ENCODE measurements at regions not wholly inside any gene's neighbourhood (a gene's known extent, or its start where the extent isn't known, plus 50 kb on each side); places are given as distances from the start of the nearest gene placed in this dataset.
"Not testable (repeated sequence)": the region's sequence is repeated elsewhere in the genome, so short reads cannot be mapped to it uniquely, and the experiment has no call there.

DNA sequence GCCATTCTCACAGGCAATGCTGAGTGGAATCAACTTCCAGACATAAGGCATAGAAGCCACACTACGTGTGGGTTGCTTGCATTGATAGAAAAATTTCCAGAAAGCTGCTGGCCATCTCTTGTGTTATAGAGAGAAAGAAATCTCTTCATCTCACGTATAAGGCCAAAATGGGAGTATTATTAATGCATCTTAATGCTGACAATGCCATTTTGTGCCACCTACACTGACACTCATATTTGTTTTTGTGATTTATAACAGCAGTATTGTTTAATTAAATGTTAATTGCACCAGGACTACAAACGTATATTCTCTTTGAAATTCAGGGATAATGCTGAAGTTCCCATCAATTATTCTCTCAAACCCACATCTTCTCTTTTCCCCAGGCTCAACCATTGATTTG, 56.1 kb upstream of the TMEM132D start:
- no peak for DNase-seq

GRCh38 chr12:129961091-129961490, 57.3 kb upstream of the TMEM132D start:
- DNase-seq: no peak

- DNase-seq: no peak
These were observed 58.0 kb upstream of the TMEM132D start for GRCh38 chr12:129961856-129962255.

DNA sequence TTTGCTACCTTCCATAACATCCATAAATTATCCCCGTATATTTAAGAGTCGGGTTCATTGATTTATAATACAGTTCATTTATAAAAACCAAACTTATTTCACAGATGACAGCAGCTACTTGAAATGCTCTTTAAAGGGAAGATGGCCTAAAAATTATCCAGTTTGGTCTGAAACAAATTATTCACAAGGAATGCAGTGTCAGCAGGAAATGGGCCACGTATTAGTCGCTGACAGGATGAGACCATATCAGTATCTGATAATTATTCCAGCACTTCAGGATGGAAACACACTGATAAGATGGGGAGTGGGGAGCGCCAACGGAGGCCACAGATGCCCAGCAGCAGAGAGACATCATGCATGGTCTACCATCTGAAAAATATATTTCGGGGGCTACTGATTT, 60.5 kb upstream of the TMEM132D start:
- no peak for DNase-seq

DNA sequence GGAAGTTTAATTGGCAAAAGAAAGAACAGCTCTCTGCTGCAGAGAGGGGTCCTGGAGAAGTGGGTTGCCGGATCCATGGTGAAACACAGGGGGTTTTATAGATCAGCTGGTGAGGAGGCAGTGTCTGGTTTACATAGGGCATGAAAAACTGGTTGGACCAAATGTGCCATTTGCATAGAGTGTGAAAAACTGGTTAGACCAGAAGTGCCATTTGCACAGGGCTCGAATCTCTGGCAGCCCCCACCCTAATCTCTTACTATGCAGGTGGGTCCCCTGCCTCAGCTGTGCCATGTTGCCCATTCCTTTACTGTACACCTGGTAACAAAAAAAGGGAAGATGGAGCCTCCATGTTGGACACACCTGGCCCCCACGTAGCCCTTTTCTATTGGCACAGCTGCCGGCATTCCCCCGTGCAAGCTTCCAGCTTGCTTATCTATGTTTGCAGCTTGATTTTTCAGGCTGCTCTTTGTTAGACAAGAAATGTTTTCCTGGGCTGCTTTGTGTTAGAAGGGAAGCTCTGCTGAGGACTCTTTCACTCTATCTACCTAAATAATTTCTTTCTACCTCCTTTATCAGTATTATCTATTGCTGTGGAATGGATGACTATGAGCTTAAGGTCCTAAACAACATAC, 61.1 kb upstream of the TMEM132D start:
- DNase-seq: no peak

DNA sequence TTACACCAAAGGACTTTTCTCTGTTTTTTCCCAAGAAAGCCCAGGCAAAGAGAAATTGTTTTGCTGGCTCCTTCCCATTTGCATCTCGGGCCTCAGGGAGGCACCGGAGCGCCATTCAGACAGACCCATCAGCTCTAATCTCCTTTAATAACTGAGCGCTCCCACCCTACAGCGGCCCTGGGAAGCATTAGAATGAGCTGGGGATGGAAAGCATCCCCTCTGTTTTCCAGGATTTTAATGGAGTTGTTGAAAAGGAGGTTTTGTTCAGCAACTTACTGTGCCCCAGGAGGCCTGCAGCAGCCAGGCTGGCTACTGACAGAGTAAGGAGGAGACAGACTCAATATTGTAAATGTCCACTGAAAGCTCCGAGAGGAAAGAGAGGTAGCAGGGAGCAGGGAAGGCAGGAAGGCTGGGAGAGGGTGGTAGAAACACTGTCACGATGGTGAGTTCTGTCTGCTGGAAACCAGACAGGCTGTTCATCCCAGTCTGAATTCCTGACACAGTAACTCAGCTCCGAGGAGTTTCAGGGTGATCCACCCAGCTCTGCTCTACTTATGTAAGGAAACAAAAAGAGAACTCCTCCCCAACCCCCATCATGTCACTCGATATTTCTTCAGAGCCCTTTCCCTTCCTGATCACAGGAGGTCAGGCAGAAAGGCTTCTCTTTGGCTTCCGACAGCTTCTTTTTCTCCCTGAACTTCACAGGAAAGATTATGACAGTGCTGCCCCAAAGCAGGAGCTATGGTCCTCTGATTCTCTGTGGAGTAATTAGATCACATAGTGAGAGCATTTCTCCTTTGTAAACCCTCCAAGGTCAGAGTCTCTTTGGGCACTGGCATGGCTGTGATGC, 62.5 kb upstream of the TMEM132D start:
- DNase-seq: no peak

DNA sequence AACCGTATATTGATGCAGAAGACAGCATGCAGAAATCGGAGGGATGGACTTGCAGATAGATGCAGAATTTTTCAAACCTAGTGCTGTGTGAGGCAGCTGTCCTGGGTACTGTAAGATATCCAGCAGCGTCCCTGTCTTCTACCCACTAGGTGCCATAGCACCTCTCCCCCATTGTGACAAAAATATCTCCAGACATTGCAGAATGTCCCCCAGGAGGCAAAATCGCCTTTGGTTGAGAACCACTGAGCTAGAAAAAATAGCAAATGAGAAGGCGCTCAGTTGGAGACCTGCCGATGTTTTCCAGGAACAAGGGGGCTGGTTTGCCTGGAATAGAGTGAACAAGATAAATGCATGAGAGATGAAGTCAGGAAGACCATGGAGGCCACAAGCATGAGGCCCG, 67.9 kb upstream of the TMEM132D start:
- no peak for DNase-seq

DNA sequence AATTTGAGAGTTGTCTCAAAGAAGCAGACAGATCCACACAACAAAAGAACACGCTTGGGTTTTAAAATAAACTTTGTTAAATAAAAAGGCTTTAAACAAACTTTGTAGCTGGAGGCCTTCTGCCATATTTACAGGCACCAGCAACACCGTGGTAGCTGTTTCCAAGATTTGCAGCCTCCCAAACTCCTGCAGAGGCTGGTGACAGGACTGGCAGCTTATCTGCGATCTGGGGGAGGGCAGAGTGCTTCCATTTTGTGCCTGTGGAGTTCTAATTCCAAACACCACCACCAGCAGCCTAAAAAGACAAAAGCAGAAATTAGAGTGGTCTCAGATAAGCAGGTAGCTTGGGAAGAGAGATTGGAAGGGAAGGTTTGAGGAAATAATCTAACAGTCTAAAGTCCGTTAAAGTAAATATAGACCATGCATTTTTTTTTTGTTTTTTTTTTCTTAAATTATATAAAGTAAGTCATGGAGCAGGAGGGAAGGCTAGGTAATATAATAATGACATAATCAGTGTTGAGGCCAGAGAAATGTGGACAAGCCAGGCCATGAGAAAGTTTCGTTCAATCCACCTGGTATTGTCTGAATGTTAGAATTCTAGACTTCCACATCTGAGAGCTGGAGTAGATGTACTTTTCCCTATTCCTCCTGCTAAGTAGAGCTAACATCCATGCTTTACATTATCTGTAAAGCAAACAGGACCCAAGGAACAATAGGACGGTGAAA, 69.6 kb upstream of the TMEM132D start:
- DNase-seq: no peak

DNA sequence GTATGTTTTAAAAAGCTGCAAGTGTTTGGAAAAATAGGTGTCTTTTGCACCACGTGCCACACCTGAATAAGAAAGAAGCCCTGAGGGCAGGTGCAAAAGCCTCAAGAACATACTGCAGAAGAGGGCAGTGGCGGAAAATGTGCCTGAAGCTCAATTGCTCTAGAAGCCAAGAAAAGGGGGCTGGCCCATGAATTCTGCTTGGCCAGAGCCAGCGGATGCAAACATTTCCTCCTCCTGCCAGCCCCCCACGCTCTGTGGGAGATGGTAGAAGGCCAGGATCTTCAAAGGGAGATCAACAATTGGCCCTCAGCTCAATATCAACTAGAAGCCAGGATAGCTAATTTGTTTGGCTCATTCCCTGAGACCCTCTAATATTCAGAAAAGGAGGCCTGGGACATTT, 80.3 kb upstream of the TMEM132D start:
- DNase-seq: no peak

DNA sequence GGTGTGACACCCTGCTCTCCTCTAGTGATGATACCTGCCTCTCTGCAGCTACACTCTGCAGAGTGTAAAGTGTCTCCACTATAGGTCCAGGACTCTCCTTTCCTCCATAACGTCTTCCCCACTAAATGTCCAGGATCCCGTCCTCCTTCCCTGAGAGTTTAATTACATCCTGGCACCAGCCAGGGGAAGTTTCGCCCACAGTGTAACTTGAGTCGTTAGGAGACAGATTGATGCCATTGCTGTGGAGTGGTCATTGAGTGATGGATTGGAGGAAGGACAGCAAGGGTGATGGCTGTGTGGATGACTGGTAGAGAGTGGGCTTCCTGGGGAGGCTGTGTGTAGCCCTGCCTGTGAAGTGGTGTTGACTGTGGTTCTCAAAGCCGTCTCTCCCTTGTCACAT, 84.0 kb upstream of the TMEM132D start:
- DNase-seq: no peak

GRCh38 chr12:129994634-129995033, 90.8 kb upstream of the TMEM132D start:
- no peak for DNase-seq

DNA sequence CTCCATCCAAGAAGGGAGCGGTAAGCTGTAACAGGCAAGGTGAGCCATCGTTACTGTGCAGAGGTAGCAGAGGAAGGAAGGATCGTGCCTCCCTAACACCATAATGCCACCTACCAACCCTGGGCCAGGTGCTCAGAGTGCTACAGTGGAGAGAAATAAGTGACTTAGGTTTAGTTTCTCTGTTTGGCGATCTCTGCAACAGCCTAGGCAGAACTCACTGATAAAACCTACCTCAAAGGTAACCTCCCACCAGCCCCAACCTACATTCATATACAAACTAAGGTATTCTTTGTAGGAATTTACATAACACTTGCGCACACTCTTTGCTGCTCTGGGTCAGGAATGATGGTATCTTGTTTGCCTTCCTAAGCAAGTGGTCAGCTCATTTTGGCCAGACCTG, 93.4 kb upstream of the TMEM132D start:
- no peak for DNase-seq

DNA sequence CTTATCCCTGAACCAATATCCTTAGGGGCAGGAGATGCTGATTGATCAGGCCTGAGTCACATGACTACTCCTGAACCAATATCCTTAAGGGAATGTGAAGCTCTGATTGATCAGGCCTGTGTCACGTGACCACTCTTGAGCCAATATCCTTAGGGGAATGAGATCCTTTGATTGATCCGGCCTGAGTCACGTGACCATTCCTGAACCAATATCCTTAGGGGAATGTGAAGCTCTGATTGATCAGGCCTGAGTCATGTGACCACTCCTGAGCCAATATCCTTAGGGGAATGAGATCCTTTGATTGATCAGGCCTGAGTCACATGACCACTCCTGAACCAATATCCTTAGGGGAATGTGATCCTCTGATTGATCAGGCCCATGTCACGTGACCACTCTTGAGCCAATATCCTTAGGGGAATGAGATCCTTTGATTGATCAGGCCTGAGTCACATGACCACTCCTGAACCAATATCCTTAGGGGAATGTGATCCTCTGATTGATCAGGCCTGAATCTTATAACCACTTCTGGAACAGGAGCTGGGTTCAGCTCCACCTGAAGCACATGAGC, 100.6 kb upstream of the TMEM132D start:
- DNase-seq: not testable (repeated sequence)

- no peak for DNase-seq
These were observed 103.9 kb upstream of the TMEM132D start for GRCh38 chr12:130007771-130008170.

GRCh38 chr12:130008241-130008640, 104.4 kb upstream of the TMEM132D start:
- DNase-seq: no peak

- DNase-seq: no peak
These were observed 106.1 kb upstream of the TMEM132D start for GRCh38 chr12:130009961-130010360.

DNA sequence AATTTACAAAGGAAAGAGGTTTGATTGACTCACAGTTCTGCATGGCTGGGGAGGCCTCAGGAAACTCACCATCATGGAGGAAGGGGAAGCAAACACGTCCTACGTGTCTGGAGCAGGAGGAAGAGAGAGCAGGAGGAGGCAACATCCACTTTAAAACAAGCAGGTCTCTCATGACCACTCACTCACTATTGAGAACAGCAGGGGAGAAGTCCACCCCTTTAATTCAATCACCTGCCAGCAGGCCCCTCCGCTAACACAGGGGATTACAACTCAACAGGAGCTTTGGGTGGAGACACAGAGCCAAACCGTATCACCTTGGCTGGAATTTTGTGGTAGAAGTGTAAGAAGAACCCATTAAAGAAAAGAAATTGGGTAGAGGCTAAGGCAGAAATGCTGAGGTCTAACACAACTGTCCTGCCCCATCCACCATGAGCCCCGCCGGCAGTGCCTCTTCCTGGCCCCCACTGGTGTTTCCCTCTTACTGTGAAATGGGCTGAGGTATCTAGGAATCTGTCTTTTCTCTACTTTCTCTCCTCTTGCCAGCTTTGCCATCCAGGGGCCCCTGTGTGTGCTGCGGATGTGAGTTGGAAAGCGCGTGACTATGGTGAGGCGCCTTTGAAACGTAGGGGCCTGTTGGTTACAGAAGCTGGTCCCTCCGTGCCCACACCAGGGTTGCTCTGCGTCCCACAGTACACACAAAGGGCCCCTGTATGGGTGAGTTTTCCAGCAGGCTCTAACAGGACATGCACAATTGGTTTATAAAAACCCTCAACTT, 108.0 kb upstream of the TMEM132D start:
- no peak for DNase-seq

DNA sequence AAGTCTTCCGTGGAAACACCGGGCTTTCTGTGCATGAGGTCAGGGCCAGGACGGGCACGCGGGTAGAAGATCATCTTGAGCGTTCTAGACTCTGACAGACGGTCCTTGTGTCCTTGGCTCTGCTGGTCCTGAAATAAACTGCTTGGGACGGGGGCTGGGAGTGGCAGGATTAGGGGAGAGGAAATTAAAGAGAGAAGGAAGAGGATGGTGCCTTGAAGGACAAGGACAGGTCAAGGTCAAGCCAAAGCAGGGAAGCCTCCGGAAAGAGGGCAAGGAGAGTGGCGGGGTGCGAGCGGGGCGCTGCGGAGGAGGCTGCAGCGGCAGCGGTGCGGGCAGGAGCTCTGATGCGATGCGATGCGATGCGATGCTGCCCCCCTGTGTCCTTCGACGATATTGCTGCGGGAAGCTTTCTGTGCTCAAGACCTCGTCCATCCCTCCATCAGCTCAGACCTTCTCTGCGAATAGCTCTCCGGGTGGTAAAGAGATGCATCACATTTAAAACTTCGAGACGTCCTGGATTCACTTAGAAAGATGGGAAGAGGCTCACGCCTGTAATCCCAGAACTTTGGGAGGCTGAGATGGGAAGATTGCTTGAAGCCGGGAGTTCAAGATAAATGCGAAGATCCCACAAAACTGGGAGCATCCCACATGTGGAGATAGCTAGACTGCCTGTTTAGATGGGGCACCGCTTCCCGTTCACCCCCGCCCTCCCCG, 110.1 kb upstream of the TMEM132D start:
- peak in 1 of 2 experiments; percentile 50 for DNase-seq

GRCh38 chr12:130014485-130014807, 110.6 kb upstream of the TMEM132D start:
- DNase-seq: no peak

GRCh38 chr12:130016194-130016593, 112.4 kb upstream of the TMEM132D start:
- no peak for DNase-seq

GRCh38 chr12:130016986-130017385, 113.2 kb upstream of the TMEM132D start:
- DNase-seq: no peak
